ENCODE measurements at regions not wholly inside any gene's neighbourhood (a gene's known extent, or its start where the extent isn't known, plus 50 kb on each side); places are given as distances from the start of the nearest gene placed in this dataset.

- Histone ChIP-seq H3K27ac (ENCODE audit: low read depth in 1 of 2, low read length in 2 of 2) (no peak overlapping the region), H3K4me3 (ENCODE audit: low read depth in 1 of 3, low read length in 3 of 3) (no peak overlapping the region), H3K9me3 (ENCODE audit: control insufficient read depth in 4 of 4, low read length in 3 of 4) (no peaks in the 10 kb centered on the region), H3K9ac (ENCODE audit: low read depth in 1 of 2, low read length in 2 of 2) (no peak overlapping the region), H3K27me3 (ENCODE audit: control insufficient read depth in 4 of 4, insufficient read depth in 4 of 4, low read length in 3 of 4) (no peaks in the 10 kb centered on the region), H3K36me3 (ENCODE audit: control insufficient read depth in 4 of 4, insufficient read depth in 3 of 4, low read depth in 1 of 4, low read length in 3 of 4) (no peaks in the 10 kb centered on the region), H3K4me1 (ENCODE audit: control insufficient read depth in 4 of 4, insufficient read depth in 4 of 4, low read length in 3 of 4) (peaks cover 0 to 5% (median 2%) of the 10 kb centered on the region in 4 donors)
- DNase-seq (ENCODE audit: low spot score), result no peak
- TF ChIP-seq YY1 (IDR thresholded peaks at IDR 0.05), result no peak
- no peak for TF ChIP-seq JUND (IDR thresholded peaks at IDR 0.05)
- TF ChIP-seq, protein P1, sequence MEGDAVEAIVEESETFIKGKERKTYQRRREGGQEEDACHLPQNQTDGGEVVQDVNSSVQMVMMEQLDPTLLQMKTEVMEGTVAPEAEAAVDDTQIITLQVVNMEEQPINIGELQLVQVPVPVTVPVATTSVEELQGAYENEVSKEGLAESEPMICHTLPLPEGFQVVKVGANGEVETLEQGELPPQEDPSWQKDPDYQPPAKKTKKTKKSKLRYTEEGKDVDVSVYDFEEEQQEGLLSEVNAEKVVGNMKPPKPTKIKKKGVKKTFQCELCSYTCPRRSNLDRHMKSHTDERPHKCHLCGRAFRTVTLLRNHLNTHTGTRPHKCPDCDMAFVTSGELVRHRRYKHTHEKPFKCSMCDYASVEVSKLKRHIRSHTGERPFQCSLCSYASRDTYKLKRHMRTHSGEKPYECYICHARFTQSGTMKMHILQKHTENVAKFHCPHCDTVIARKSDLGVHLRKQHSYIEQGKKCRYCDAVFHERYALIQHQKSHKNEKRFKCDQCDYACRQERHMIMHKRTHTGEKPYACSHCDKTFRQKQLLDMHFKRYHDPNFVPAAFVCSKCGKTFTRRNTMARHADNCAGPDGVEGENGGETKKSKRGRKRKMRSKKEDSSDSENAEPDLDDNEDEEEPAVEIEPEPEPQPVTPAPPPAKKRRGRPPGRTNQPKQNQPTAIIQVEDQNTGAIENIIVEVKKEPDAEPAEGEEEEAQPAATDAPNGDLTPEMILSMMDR (IDR thresholded peaks at IDR 0.05; ENCODE audit: low read depth, low read length, missing input control), result no peak
- no peak for TF ChIP-seq HNF4A (conservative IDR thresholded peaks at IDR 0.05)
- WGBS, result 97% methylated on average over 2 of the region's 2 CpGs
These were observed 220.8 kb downstream of the MID1IP1 start for GRCh38 chrX:39022106-39022505.

DNA sequence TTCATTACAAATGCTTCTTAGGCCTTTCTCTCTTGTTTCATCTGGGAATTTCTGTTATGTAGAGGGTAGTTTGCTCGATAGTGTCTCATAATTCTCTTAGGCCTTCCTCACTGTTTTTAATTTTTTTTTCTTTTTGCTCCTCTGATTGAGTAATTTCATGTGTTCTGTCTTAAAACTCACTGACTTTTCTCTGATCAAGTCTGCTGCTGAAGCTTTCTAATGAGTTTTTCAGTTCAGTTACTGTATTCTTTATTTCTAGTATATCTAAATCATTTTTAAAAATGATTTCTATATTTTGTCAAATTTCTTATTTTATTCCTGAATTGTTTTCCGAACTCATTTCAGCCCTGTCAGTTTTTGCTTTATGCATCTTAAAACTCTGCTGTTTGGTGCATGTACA lies 228.0 kb downstream of the MID1IP1 start:
- Histone ChIP-seq H3K4me3 (ENCODE audit: low read depth in 1 of 3, low read length in 3 of 3) (no peak overlapping the region), H3K27ac (ENCODE audit: low read depth in 1 of 2, low read length in 2 of 2) (no peak overlapping the region), H3K27me3 (ENCODE audit: control insufficient read depth in 4 of 4, insufficient read depth in 4 of 4, low read length in 3 of 4) (no peaks in the 10 kb centered on the region), H3K9me3 (ENCODE audit: control insufficient read depth in 4 of 4, low read length in 3 of 4) (peaks cover 0 to 13% (median 4%) of the 10 kb centered on the region in 4 donors), H3K4me1 (ENCODE audit: control insufficient read depth in 4 of 4, insufficient read depth in 4 of 4, low read length in 3 of 4) (no peaks in the 10 kb centered on the region), H3K36me3 (ENCODE audit: control insufficient read depth in 4 of 4, insufficient read depth in 3 of 4, low read depth in 1 of 4, low read length in 3 of 4) (no peaks in the 10 kb centered on the region), H3K9ac (ENCODE audit: low read depth in 1 of 2, low read length in 2 of 2) (no peak overlapping the region)
- WGBS, result 96% methylated on average over 2 of the region's 2 CpGs
- no peak for DNase-seq (ENCODE audit: low spot score)
- TF ChIP-seq, protein P2, sequence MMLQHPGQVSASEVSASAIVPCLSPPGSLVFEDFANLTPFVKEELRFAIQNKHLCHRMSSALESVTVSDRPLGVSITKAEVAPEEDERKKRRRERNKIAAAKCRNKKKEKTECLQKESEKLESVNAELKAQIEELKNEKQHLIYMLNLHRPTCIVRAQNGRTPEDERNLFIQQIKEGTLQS (IDR thresholded peaks at IDR 0.05), result no peak
- TF ChIP-seq EGR1 (IDR thresholded peaks at IDR 0.05; ENCODE audit: low read depth in 2 of 2) (no peak), RAD21 (IDR thresholded peaks at IDR 0.05) (no peak), YY1 (IDR thresholded peaks at IDR 0.05) (no peak), FOXA1 (IDR thresholded peaks at IDR 0.05) (no peak), RXRA (IDR thresholded peaks at IDR 0.05) (no peak), REST (IDR thresholded peaks at IDR 0.05) (no peak), HNF4G (IDR thresholded peaks at IDR 0.05) (no peak), TAF1 (conservative IDR thresholded peaks at IDR 0.05) (no peak)

- DNase-seq (ENCODE audit: low spot score), result no peak
- no peak overlapping the region for H3K4me3 ChIP-seq (ENCODE audit: low read depth in 1 of 3, low read length in 3 of 3)
- H3K27ac ChIP-seq (ENCODE audit: low read depth in 1 of 2, low read length in 2 of 2), result no peak overlapping the region
- H3K27me3 ChIP-seq (ENCODE audit: control insufficient read depth in 4 of 4, insufficient read depth in 4 of 4, low read length in 3 of 4), result no peaks in the 10 kb centered on the region
- no peaks in the 10 kb centered on the region for H3K4me1 ChIP-seq (ENCODE audit: control insufficient read depth in 4 of 4, insufficient read depth in 4 of 4, low read length in 3 of 4)
- H3K36me3 ChIP-seq (ENCODE audit: control insufficient read depth in 4 of 4, insufficient read depth in 3 of 4, low read depth in 1 of 4, low read length in 3 of 4), result no peaks in the 10 kb centered on the region
- 100% methylated on average over 2 of the region's 2 CpGs for WGBS
- H3K9me3 ChIP-seq (ENCODE audit: control insufficient read depth in 4 of 4, low read length in 3 of 4), result peaks cover 0 to 13% (median 4%) of the 10 kb centered on the region in 4 donors
- no peak overlapping the region for H3K9ac ChIP-seq (ENCODE audit: low read depth in 1 of 2, low read length in 2 of 2)
- TF ChIP-seq, protein P3, sequence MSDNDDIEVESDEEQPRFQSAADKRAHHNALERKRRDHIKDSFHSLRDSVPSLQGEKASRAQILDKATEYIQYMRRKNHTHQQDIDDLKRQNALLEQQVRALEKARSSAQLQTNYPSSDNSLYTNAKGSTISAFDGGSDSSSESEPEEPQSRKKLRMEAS (IDR thresholded peaks at IDR 0.05), result no peak
- TF ChIP-seq RAD21 (IDR thresholded peaks at IDR 0.05), result no peak
- no peak for TF ChIP-seq NR2F2 (IDR thresholded peaks at IDR 0.05)
- TF ChIP-seq, protein P2 (IDR thresholded peaks at IDR 0.05), result no peak
- TF ChIP-seq TAF1 (conservative IDR thresholded peaks at IDR 0.05), result no peak
- no peak for TF ChIP-seq GABPA (IDR thresholded peaks at IDR 0.05 in 1 of 2, conservative IDR thresholded peaks at IDR 0.05 in 1 of 2)
- TF ChIP-seq REST (IDR thresholded peaks at IDR 0.05), result no peak
- TF ChIP-seq, protein P1 (IDR thresholded peaks at IDR 0.05; ENCODE audit: low read depth, low read length, missing input control), result no peak
- TF ChIP-seq EGR1 (IDR thresholded peaks at IDR 0.05; ENCODE audit: low read depth in 2 of 2), result no peak
These were observed 229.4 kb downstream of the MID1IP1 start for GRCh38 chrX:39030636-39031035.
